ENCODE measurements at regions not wholly inside any gene's neighbourhood (a gene's known extent, or its start where the extent isn't known, plus 50 kb on each side); places are given as distances from the start of the nearest gene placed in this dataset.
"Not testable (repeated sequence)": the region's sequence is repeated elsewhere in the genome, so short reads cannot be mapped to it uniquely, and the experiment has no call there.

GRCh38 chr1:60874718-60875117 is 207.6 kb upstream of the NFIA start:
- H3K4me3 ChIP-seq (ENCODE audit: low read length) = no peak overlapping the region
- intact Hi-C loops (cut with DNase I, micrococcal nuclease) = no loop called here
- POLR2A ChIA-PET = no interaction called here
- no peaks in the 10 kb centered on the region for H3K9me3 ChIP-seq (ENCODE audit: control insufficient read depth in 1 of 2, insufficient read depth in 1 of 2, low read length in 2 of 2)
- H3K27me3 Mint-ChIP-seq = peaks cover 14% of the 10 kb centered on the region
- no peaks in the 10 kb centered on the region for H3K9me3 Mint-ChIP-seq
- no peak overlapping the region for H3K4me3 Mint-ChIP-seq
- no peaks in the 10 kb centered on the region for H3K4me1 Mint-ChIP-seq (ENCODE audit: low read depth)
- H3K27ac ChIP-seq (ENCODE audit: low read depth in 1 of 2, low read length in 2 of 2) = no peak overlapping the region
- peaks cover 0 to 8% of the 10 kb centered on the region in 2 experiments for H3K27me3 ChIP-seq (ENCODE audit: control insufficient read depth in 1 of 2, insufficient read depth in 2 of 2, low read length in 2 of 2)
- ATAC-seq (ENCODE audit: poor library complexity) (no peak), DNase-seq (peak in 1 of 14 experiments; percentile 12)
- TF ChIP-seq, protein P1, sequence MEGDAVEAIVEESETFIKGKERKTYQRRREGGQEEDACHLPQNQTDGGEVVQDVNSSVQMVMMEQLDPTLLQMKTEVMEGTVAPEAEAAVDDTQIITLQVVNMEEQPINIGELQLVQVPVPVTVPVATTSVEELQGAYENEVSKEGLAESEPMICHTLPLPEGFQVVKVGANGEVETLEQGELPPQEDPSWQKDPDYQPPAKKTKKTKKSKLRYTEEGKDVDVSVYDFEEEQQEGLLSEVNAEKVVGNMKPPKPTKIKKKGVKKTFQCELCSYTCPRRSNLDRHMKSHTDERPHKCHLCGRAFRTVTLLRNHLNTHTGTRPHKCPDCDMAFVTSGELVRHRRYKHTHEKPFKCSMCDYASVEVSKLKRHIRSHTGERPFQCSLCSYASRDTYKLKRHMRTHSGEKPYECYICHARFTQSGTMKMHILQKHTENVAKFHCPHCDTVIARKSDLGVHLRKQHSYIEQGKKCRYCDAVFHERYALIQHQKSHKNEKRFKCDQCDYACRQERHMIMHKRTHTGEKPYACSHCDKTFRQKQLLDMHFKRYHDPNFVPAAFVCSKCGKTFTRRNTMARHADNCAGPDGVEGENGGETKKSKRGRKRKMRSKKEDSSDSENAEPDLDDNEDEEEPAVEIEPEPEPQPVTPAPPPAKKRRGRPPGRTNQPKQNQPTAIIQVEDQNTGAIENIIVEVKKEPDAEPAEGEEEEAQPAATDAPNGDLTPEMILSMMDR (IDR thresholded peaks at IDR 0.05) = no peak
- no peaks in the 10 kb centered on the region for H3K36me3 ChIP-seq (ENCODE audit: insufficient read depth, low read length)
- no peaks in the 10 kb centered on the region for H3K36me3 Mint-ChIP-seq (ENCODE audit: low read depth)
- CTCF ChIA-PET = no interaction called here
- H3K27ac Mint-ChIP-seq = no peak overlapping the region
- no peaks in the 10 kb centered on the region for H3K4me1 ChIP-seq (ENCODE audit: insufficient read depth, low read length)

DNA sequence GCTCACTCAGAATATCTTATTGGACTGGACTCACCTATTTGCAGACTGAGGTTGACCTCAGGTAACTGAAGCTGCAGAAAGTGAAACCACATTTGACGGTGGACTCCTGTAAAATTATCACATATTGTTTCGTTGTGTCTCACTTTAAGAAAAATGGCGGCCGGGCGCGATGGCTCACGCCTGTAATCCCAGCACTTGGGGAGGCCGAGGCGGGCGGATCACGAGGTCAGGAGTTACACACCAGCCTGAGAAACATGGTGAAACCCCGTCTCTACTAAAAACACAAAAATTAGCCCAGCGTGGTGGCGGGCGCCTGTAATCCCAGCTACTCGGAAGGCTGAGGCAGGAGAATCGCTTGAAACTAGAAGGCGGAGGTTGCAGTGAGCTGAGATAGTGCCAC is 209.0 kb upstream of the NFIA start:
- DNase-seq; H3K36me3 Mint-ChIP-seq (ENCODE audit: low read depth); H3K27me3 ChIP-seq (ENCODE audit: control insufficient read depth in 1 of 2, insufficient read depth in 2 of 2, low read length in 2 of 2); H3K9me3 ChIP-seq (ENCODE audit: control insufficient read depth in 1 of 2, insufficient read depth in 1 of 2, low read length in 2 of 2); intact Hi-C loops (cut with DNase I, micrococcal nuclease); H3K4me3 ChIP-seq (ENCODE audit: low read length); H3K36me3 ChIP-seq (ENCODE audit: insufficient read depth, low read length); H3K27ac ChIP-seq (ENCODE audit: low read depth in 1 of 2, low read length in 2 of 2); H3K4me3 Mint-ChIP-seq; H3K4me1 ChIP-seq (ENCODE audit: insufficient read depth, low read length); ATAC-seq (ENCODE audit: poor library complexity); H3K9me3 Mint-ChIP-seq; H3K4me1 Mint-ChIP-seq (ENCODE audit: low read depth); CTCF ChIA-PET; POLR2A ChIA-PET; H3K27ac Mint-ChIP-seq: not testable (repeated sequence)
- peaks cover 10% of the 10 kb centered on the region for H3K27me3 Mint-ChIP-seq

GRCh38 chr1:60872426-60873054 is 209.8 kb upstream of the NFIA start:
- H3K4me1 Mint-ChIP-seq (ENCODE audit: low read depth) = no peaks in the 10 kb centered on the region
- TF ChIP-seq, protein P1 (IDR thresholded peaks at IDR 0.05) = no peak
- Histone ChIP-seq H3K9me3 (ENCODE audit: control insufficient read depth in 1 of 2, insufficient read depth in 1 of 2, low read length in 2 of 2) (no peaks in the 10 kb centered on the region), H3K27me3 (ENCODE audit: control insufficient read depth in 1 of 2, insufficient read depth in 2 of 2, low read length in 2 of 2) (peaks cover 0 to 8% of the 10 kb centered on the region in 2 experiments), H3K27ac (ENCODE audit: low read depth in 1 of 2, low read length in 2 of 2) (no peak overlapping the region), H3K36me3 (ENCODE audit: insufficient read depth, low read length) (no peaks in the 10 kb centered on the region), H3K4me3 (ENCODE audit: low read length) (no peak overlapping the region), H3K4me1 (ENCODE audit: insufficient read depth, low read length) (no peaks in the 10 kb centered on the region)
- H3K27ac Mint-ChIP-seq = no peak overlapping the region
- no peak overlapping the region for H3K4me3 Mint-ChIP-seq
- DNase-seq (no peak), ATAC-seq (ENCODE audit: poor library complexity) (no peak)
- peaks cover 10% of the 10 kb centered on the region for H3K27me3 Mint-ChIP-seq
- intact Hi-C loops (cut with DNase I, micrococcal nuclease) = no loop called here
- ChIA-PET CTCF (no interaction called here), POLR2A (no interaction called here)
- no peaks in the 10 kb centered on the region for H3K36me3 Mint-ChIP-seq (ENCODE audit: low read depth)
- H3K9me3 Mint-ChIP-seq = no peaks in the 10 kb centered on the region

GRCh38 chr1:60870269-60870865 is 212.0 kb upstream of the NFIA start:
- H3K4me1 ChIP-seq (ENCODE audit: insufficient read depth, low read length) = no peaks in the 10 kb centered on the region
- TF ChIP-seq, protein P1 (IDR thresholded peaks at IDR 0.05) = no peak
- no peak for ATAC-seq (ENCODE audit: poor library complexity)
- Mint-ChIP-seq H3K4me3 (no peak overlapping the region), H3K27ac (no peak overlapping the region), H3K27me3 (peaks cover 5% of the 10 kb centered on the region), H3K36me3 (ENCODE audit: low read depth) (no peaks in the 10 kb centered on the region), H3K4me1 (ENCODE audit: low read depth) (no peaks in the 10 kb centered on the region), H3K9me3 (no peaks in the 10 kb centered on the region)
- no peak overlapping the region for H3K4me3 ChIP-seq (ENCODE audit: low read length)
- no peaks in the 10 kb centered on the region for H3K36me3 ChIP-seq (ENCODE audit: insufficient read depth, low read length)
- no peak for DNase-seq
- peaks cover 0 to 13% of the 10 kb centered on the region in 2 experiments for H3K27me3 ChIP-seq (ENCODE audit: control insufficient read depth in 1 of 2, insufficient read depth in 2 of 2, low read length in 2 of 2)
- POLR2A ChIA-PET = no interaction called here
- no peak overlapping the region for H3K27ac ChIP-seq (ENCODE audit: low read depth in 1 of 2, low read length in 2 of 2)
- H3K9me3 ChIP-seq (ENCODE audit: control insufficient read depth in 1 of 2, insufficient read depth in 1 of 2, low read length in 2 of 2) = no peaks in the 10 kb centered on the region
- intact Hi-C loops (cut with DNase I, micrococcal nuclease) = no loop called here
- CTCF ChIA-PET = no interaction called here

Measured in CD4-positive, alpha-beta T cell (primary cell).